Stomach (tissue), 8 donors: ENCODE measurements at regions not wholly inside any gene's neighbourhood (a gene's known extent, or its start where the extent isn't known, plus 50 kb on each side); places are given as distances from the start of the nearest gene placed in this dataset.

Experiments used
- DNase-seq, 2 donors: peaks; one replicate each; pipeline versions ENCODE4 v3.0.0 to v3.0.0-alpha.2; 2013 to 2019
- H3K27ac ChIP-seq, 5 donors: fragments of 200-600 bp in 4 of 5; sonication (generic) in 4 of 5; one replicate each; pipeline ENCODE4 v1.5.1; 2013 to 2019; ENCODE audit warnings: mild to moderate bottlenecking in 1 of 5, moderate library complexity in 1 of 5
- H3K27me3 ChIP-seq, 3 donors: fragments of 200-600 bp; sonication (generic); one replicate each; pipeline ENCODE4 v1.5.1; 2017 to 2019; ENCODE audit warnings: mixed run types in 1 of 3
- H3K36me3 ChIP-seq, 4 donors: fragments of 200-600 bp; sonication (generic); 1 replicate in 3 of 4; 2 replicates in 1 of 4; pipeline ENCODE4 v1.5.1; 2016 to 2019
- H3K4me1 ChIP-seq, 4 donors: fragments of 200-600 bp; sonication (generic); one replicate each; pipeline ENCODE4 v1.5.1; 2016 to 2019
- H3K4me3 ChIP-seq, 4 donors: fragments of 200-600 bp; sonication (generic) in 3 of 4; one replicate each; pipeline ENCODE4 v1.5.1; 2016 to 2019; ENCODE audit warnings: mild to moderate bottlenecking in 1 of 4
- H3K9me3 ChIP-seq, 4 donors: fragments of 200-600 bp; sonication (generic); one replicate each; pipeline ENCODE4 v1.5.1; 2016 to 2019
- CTCF ChIP-seq, 7 experiments: fragments of 450-650 bp in 4 of 7; fragments of 200-600 bp in 3 of 7; sonication (generic) in 3 of 7; IDR thresholded peaks; one replicate each; pipeline ENCODE4 v1.5.1; 2016 to 2019; ENCODE audit warnings: antibody characterized with exemption in 7 of 7, control low read depth in 2 of 7, mild to moderate bottlenecking in 1 of 7
- EP300 ChIP-seq: sonication (generic); formaldehyde crosslinking; IDR thresholded peaks from one replicate; pipeline ENCODE4 v1.6.1; 2017; ENCODE audit warnings: antibody characterized with exemption
- POLR2A ChIP-seq, 4 donors: fragments of 450-650 bp; IDR thresholded peaks; one replicate each; pipeline ENCODE4 v1.6.1; 2016; ENCODE audit warnings: antibody characterized with exemption in 4 of 4, control low read depth in 2 of 4, mild to moderate bottlenecking in 1 of 4, moderate library complexity in 1 of 4
- POLR2AphosphoS5 ChIP-seq, 3 donors: sonication (generic); formaldehyde crosslinking; IDR thresholded peaks; one replicate each; pipeline ENCODE4 v1.6.1; 2016; ENCODE audit warnings: antibody characterized with exemption in 3 of 3
- WGBS, 5 donors: extraction: QIAGEN DNeasy Blood & Tissue Kit in 3 of 5; methylation state at CpG; one replicate each; pipeline versions ENCODE4 v1.1.5 to v1.1.7; 2013 to 2018; 5-methylcytosine and 5-hydroxymethylcytosine counted together
- intact Hi-C: fragments of 100-400 bp; cut with DNase I; formaldehyde crosslinking; loops from one replicate; pipeline ENCODE4 v1.15.1; 2023; ENCODE audit warnings: low total_unique reads
- donor health status: healthy with polysubstance abuse.
- donor health status: Bipolar disorder and iron deficiency.
- donor health status: healthy.

GRCh38 chr15:94917068-94917467 is 685.7 kb downstream of the MCTP2 start:
- intact Hi-C loops = no loop called here

GRCh38 chr15:94921936-94922335 is 690.6 kb downstream of the MCTP2 start:
- Histone ChIP-seq H3K9me3 (no peaks in the 10 kb centered on the region), H3K4me1 (no peaks in the 10 kb centered on the region), H3K4me3 (no peak overlapping the region), H3K36me3 (no peaks in the 10 kb centered on the region), H3K27ac (no peak overlapping the region), H3K27me3 (no peaks in the 10 kb centered on the region)
- WGBS, 5 donors = 47 to 68% (median 62%) methylated on average over 6 of the region's 6 CpGs
- no peak for DNase-seq
- TF ChIP-seq EP300 = no peak
- TF ChIP-seq POLR2AphosphoS5 (IDR thresholded peaks at IDR 0.05) = no peak
- TF ChIP-seq POLR2A (IDR thresholded peaks at IDR 0.05) = no peak
- no peak for TF ChIP-seq CTCF (IDR thresholded peaks at IDR 0.05)
- intact Hi-C loops = no loop called here

More at GRCh38 chr15:94917068-94917467, 685.7 kb downstream of the MCTP2 start:
- 48 to 64% (median 61%) methylated on average over 5 of the region's 5 CpGs for WGBS, 5 donors
- Histone ChIP-seq H3K9me3 (no peaks in the 10 kb centered on the region), H3K36me3 (no peaks in the 10 kb centered on the region), H3K4me1 (no peaks in the 10 kb centered on the region), H3K27me3 (no peaks in the 10 kb centered on the region), H3K4me3 (no peak overlapping the region), H3K27ac (no peak overlapping the region)
- DNase-seq = no peak
- no peak for TF ChIP-seq EP300
- no peak for TF ChIP-seq POLR2A (IDR thresholded peaks at IDR 0.05)
- no peak for TF ChIP-seq POLR2AphosphoS5 (IDR thresholded peaks at IDR 0.05)
- TF ChIP-seq CTCF (IDR thresholded peaks at IDR 0.05) = no peak

- intact Hi-C loops = no loop called here
Observed at GRCh38 chr15:94924057-94924456, 692.7 kb downstream of the MCTP2 start.

GRCh38 chr15:94924971-94925598 is 693.7 kb downstream of the MCTP2 start:
- TF ChIP-seq EP300 (no peak), POLR2A (IDR thresholded peaks at IDR 0.05) (no peak), POLR2AphosphoS5 (IDR thresholded peaks at IDR 0.05) (no peak), CTCF (IDR thresholded peaks at IDR 0.05) (no peak)
- H3K9me3 ChIP-seq = peaks cover 0 to 5% (median 0%) of the 10 kb centered on the region in 4 donors
- WGBS, 5 donors = 81 to 93% (median 86%) methylated on average over 9 of the region's 9 CpGs
- no peak overlapping the region for H3K4me3 ChIP-seq
- H3K4me1 ChIP-seq = no peaks in the 10 kb centered on the region
- H3K27ac ChIP-seq = no peak overlapping the region
- no peaks in the 10 kb centered on the region for H3K36me3 ChIP-seq
- intact Hi-C loops = no loop called here
- no peaks in the 10 kb centered on the region for H3K27me3 ChIP-seq
- no peak for DNase-seq

More at GRCh38 chr15:94924057-94924456, 692.7 kb downstream of the MCTP2 start:
- DNase-seq = no peak
- WGBS, 5 donors = 87 to 92% (median 92%) methylated on average over 3 of the region's 3 CpGs
- no peaks in the 10 kb centered on the region for H3K27me3 ChIP-seq
- peaks cover 0 to 5% (median 0%) of the 10 kb centered on the region in 4 donors for H3K9me3 ChIP-seq
- H3K4me1 ChIP-seq = no peaks in the 10 kb centered on the region
- H3K27ac ChIP-seq = no peak overlapping the region
- no peak overlapping the region for H3K4me3 ChIP-seq
- TF ChIP-seq EP300 = no peak
- TF ChIP-seq POLR2AphosphoS5 (IDR thresholded peaks at IDR 0.05) = no peak
- no peak for TF ChIP-seq POLR2A (IDR thresholded peaks at IDR 0.05)
- no peaks in the 10 kb centered on the region for H3K36me3 ChIP-seq

GRCh38 chr15:94925680-94926079 is 694.3 kb downstream of the MCTP2 start:
- H3K27ac ChIP-seq = no peak overlapping the region
- intact Hi-C loops = no loop called here
- no peak for DNase-seq
- TF ChIP-seq POLR2A (IDR thresholded peaks at IDR 0.05) = no peak
- TF ChIP-seq CTCF (IDR thresholded peaks at IDR 0.05) = no peak
- TF ChIP-seq EP300 = no peak
- TF ChIP-seq POLR2AphosphoS5 (IDR thresholded peaks at IDR 0.05) = no peak
- peaks cover 0 to 5% (median 0%) of the 10 kb centered on the region in 4 donors for H3K9me3 ChIP-seq
- WGBS, 5 donors = 82 to 94% (median 92%) methylated on average over 3 of the region's 3 CpGs
- no peaks in the 10 kb centered on the region for H3K27me3 ChIP-seq
- no peaks in the 10 kb centered on the region for H3K36me3 ChIP-seq
- no peak overlapping the region for H3K4me3 ChIP-seq
- H3K4me1 ChIP-seq = no peaks in the 10 kb centered on the region
